IMR-90 (cell line): ENCODE measurements at regions not wholly inside any gene's neighbourhood (a gene's known extent, or its start where the extent isn't known, plus 50 kb on each side); places are given as distances from the start of the nearest gene placed in this dataset.

Experiments used
- ATAC-seq: fragments of 200-7000 bp; cut with Tn5 transposase; 2 replicates; pipeline ENCODE4 v1.9.1; 2020; ENCODE audit warnings: low read depth, mild to moderate bottlenecking, moderate library complexity
- BruUV-seq: library from RNA; stranded (reverse); fragments of 400-500 nt; replicated peaks from 2 replicates; lab custom pipeline; 2021; lab: Mats Ljungman, UMichigan
- CTCF ChIA-PET: fragments of 300-600 bp; formaldehyde crosslinking; extraction: SDS; loops from one replicate; lab custom pipeline; 2021; ENCODE audit warnings: antibody characterized with exemption; lab: Yijun Ruan, JAX
- POLR2A ChIA-PET: fragments of 300-600 bp; sonication (Branson Sonifier 250); formaldehyde crosslinking; loops from one replicate; lab custom pipeline; 2022; ENCODE audit warnings: antibody characterized with exemption; ENCODE audit not compliant: unreplicated experiment; lab: Charles Lee
- DNase-seq: peaks from one replicate; pipeline ENCODE4 v3.0.0; 2013
- H2AFZ ChIP-seq: replicated peaks from 2 replicates; pipeline ENCODE3; 2013; ENCODE audit warnings: low read length, mild to moderate bottlenecking; ENCODE audit not compliant: poor library complexity
- H2AK5ac ChIP-seq: 2 replicates; pipeline ENCODE4 v1.6.1; 2013; ENCODE audit warnings: low read depth, low read length, inconsistent platforms
- H2AK9ac ChIP-seq: replicated peaks from 2 replicates; pipeline ENCODE3; 2013; ENCODE audit warnings: mild to moderate bottlenecking, low read depth, low read length, moderate library complexity; ENCODE audit not compliant: poor library complexity
- H2BK120ac ChIP-seq: 2 replicates; pipeline ENCODE4 v1.6.1; 2013; ENCODE audit warnings: low read depth, low read length, inconsistent platforms
- H2BK15ac ChIP-seq: 3 replicates; pipeline ENCODE4 v1.6.1; 2013; ENCODE audit warnings: low read depth, low read length, inconsistent platforms
- H2BK20ac ChIP-seq: 2 replicates; pipeline ENCODE4 v1.6.1; 2013; ENCODE audit warnings: low read depth, mild to moderate bottlenecking, inconsistent platforms, low read length, moderate library complexity
- H2BK5ac ChIP-seq: 2 replicates; pipeline ENCODE4 v1.6.1; 2013; ENCODE audit warnings: mild to moderate bottlenecking, low read depth, low read length, inconsistent platforms; ENCODE audit not compliant: poor library complexity, severe bottlenecking
- H3K14ac ChIP-seq: replicated peaks from 2 replicates; pipeline ENCODE4 v1.6.1; 2013; ENCODE audit warnings: low read depth, low read length, inconsistent platforms
- H3K18ac ChIP-seq: 2 replicates; pipeline ENCODE4 v1.6.1; 2013; ENCODE audit warnings: low read depth, low read length, control low read depth
- H3K23ac ChIP-seq: 2 replicates; pipeline ENCODE4 v1.6.1; 2013; ENCODE audit warnings: low read depth, low read length, inconsistent platforms
- H3K27ac ChIP-seq: 2 replicates; pipeline ENCODE4 v1.5.1; 2013; ENCODE audit warnings: mild to moderate bottlenecking, control low read depth, low read length; ENCODE audit not compliant: insufficient read depth
- H3K27me3 ChIP-seq: 2 replicates; pipeline ENCODE4 v1.6.1; 2013; ENCODE audit warnings: low read length; ENCODE audit not compliant: control insufficient read depth, insufficient read depth
- H3K36me3 ChIP-seq: 2 replicates; pipeline ENCODE4 v1.6.1; 2013; ENCODE audit warnings: low read length, mixed read lengths; ENCODE audit not compliant: control insufficient read depth, insufficient read depth
- H3K4ac ChIP-seq: 2 replicates; pipeline ENCODE4 v1.6.1; 2013; ENCODE audit warnings: low read depth, low read length, inconsistent platforms
- H3K4me1 ChIP-seq: 2 replicates; pipeline ENCODE4 v1.6.1; 2013; ENCODE audit warnings: low read length, mixed read lengths; ENCODE audit not compliant: control insufficient read depth, insufficient read depth
- H3K4me2 ChIP-seq: 2 replicates; pipeline ENCODE4 v1.6.1; 2013; ENCODE audit warnings: low read depth, mild to moderate bottlenecking, control low read depth, low read length, moderate library complexity
- H3K4me3 ChIP-seq: 2 replicates; pipeline ENCODE4 v1.5.1; 2013; ENCODE audit warnings: low read depth, mild to moderate bottlenecking, control low read depth, low read length, moderate library complexity; ENCODE audit not compliant: insufficient read depth
- H3K56ac ChIP-seq: 2 replicates; pipeline ENCODE4 v1.6.1; 2013; ENCODE audit warnings: low read length, inconsistent platforms; ENCODE audit not compliant: insufficient read depth; ENCODE audit errors: extremely low read depth
- H3K79me1 ChIP-seq, 2 experiments: 2 replicates each; pipeline ENCODE4 v1.6.1; 2013; ENCODE audit warnings: low read length in 2 of 2, inconsistent platforms in 1 of 2, low read depth in 1 of 2
- H3K9ac ChIP-seq: 2 replicates; pipeline ENCODE4 v1.6.1; 2013; ENCODE audit warnings: low read depth, low read length, control low read depth
- H3K9me1 ChIP-seq: 2 replicates; pipeline ENCODE4 v1.6.1; 2013; ENCODE audit warnings: low read length, inconsistent platforms; ENCODE audit not compliant: insufficient read depth
- H3K9me3 ChIP-seq: 2 replicates; pipeline ENCODE4 v1.6.1; 2013; ENCODE audit warnings: low read length; ENCODE audit not compliant: control insufficient read depth, insufficient read depth
- H4K20me1 ChIP-seq: 2 replicates; pipeline ENCODE4 v1.6.1; 2013; ENCODE audit warnings: low read length, inconsistent platforms; ENCODE audit not compliant: insufficient read depth
- H4K5ac ChIP-seq: 2 replicates; pipeline ENCODE4 v1.6.1; 2013; ENCODE audit warnings: mild to moderate bottlenecking, low read depth, low read length, control low read depth
- H4K8ac ChIP-seq, 2 experiments: 2 replicates each; pipeline ENCODE4 v1.6.1; 2013; ENCODE audit warnings: low read depth in 2 of 2, low read length in 2 of 2, control low read depth in 1 of 2, inconsistent platforms in 1 of 2
- H4K91ac ChIP-seq: 2 replicates; pipeline ENCODE4 v1.6.1; 2013; ENCODE audit warnings: low read depth, low read length, inconsistent platforms; ENCODE audit not compliant: insufficient read depth
- BHLHE40 ChIP-seq: fragments of 150-350 bp; IDR thresholded peaks from 2 replicates; pipeline ENCODE4 v1.6.1; 2016; ENCODE audit warnings: mild to moderate bottlenecking, low read depth, low read length
- CEBPB ChIP-seq: IDR thresholded peaks from 2 replicates; pipeline ENCODE4 v1.6.1; 2012; ENCODE audit warnings: low read depth, low read length, improper control_type of control experiment
- CHD1 ChIP-seq: IDR thresholded peaks from 2 replicates; pipeline ENCODE4 v1.6.1; 2012; ENCODE audit warnings: low read depth, low read length, improper control_type of control experiment
- CTCF ChIP-seq: conservative IDR thresholded peaks from 2 replicates; pipeline ENCODE4 v1.5.1; 2012; ENCODE audit warnings: mild to moderate bottlenecking, low read depth, low read length, improper control_type of control experiment
- ELK1 ChIP-seq: fragments of 150-350 bp; IDR thresholded peaks from 2 replicates; pipeline ENCODE4 v1.6.1; 2016; ENCODE audit warnings: low read depth, mild to moderate bottlenecking, low read length, moderate library complexity, borderline replicate concordance
- FOS ChIP-seq: fragments of 150-350 bp; IDR thresholded peaks from 2 replicates; pipeline ENCODE4 v1.6.1; 2016; ENCODE audit warnings: low read depth, low read length
- MAFK ChIP-seq: IDR thresholded peaks from 2 replicates; pipeline ENCODE4 v1.6.1; 2012; ENCODE audit warnings: low read depth, low read length, improper control_type of control experiment
- MAZ ChIP-seq: IDR thresholded peaks from 2 replicates; pipeline ENCODE4 v1.6.1; 2012; ENCODE audit warnings: low read depth, mild to moderate bottlenecking, low read length, improper control_type of control experiment, moderate library complexity, borderline replicate concordance
- MXI1 ChIP-seq: IDR thresholded peaks from 2 replicates; pipeline ENCODE4 v1.6.1; 2012; ENCODE audit warnings: low read depth, mild to moderate bottlenecking, low read length, moderate library complexity, borderline replicate concordance
- NFE2L2 ChIP-seq: fragments of 150-350 bp; IDR thresholded peaks from 2 replicates; pipeline ENCODE4 v1.6.1; 2016; ENCODE audit warnings: low read depth, mild to moderate bottlenecking, low read length
- POLR2A ChIP-seq: IDR thresholded peaks from 2 replicates; pipeline ENCODE4 v1.6.1; 2012; ENCODE audit warnings: mild to moderate bottlenecking, low read depth, low read length
- RAD21 ChIP-seq: IDR thresholded peaks from 2 replicates; pipeline ENCODE4 v1.6.1; 2012; ENCODE audit warnings: low read length, improper control_type of control experiment
- RCOR1 ChIP-seq: IDR thresholded peaks from 2 replicates; pipeline ENCODE4 v1.6.1; 2012; ENCODE audit warnings: mild to moderate bottlenecking, low read length, improper control_type of control experiment; ENCODE audit not compliant: insufficient replicate concordance
- RFX5 ChIP-seq: IDR thresholded peaks from 2 replicates; pipeline ENCODE4 v1.8.0; 2012; ENCODE audit warnings: low read depth, mild to moderate bottlenecking, low read length, moderate library complexity
- SMC3 ChIP-seq: fragments of 150-350 bp; IDR thresholded peaks from 2 replicates; pipeline ENCODE4 v1.6.1; 2016; ENCODE audit warnings: low read depth, mild to moderate bottlenecking, antibody characterized with exemption, low read length, moderate library complexity
- USF2 ChIP-seq: fragments of 150-350 bp; IDR thresholded peaks from 2 replicates; pipeline ENCODE4 v1.6.1; 2017; ENCODE audit warnings: mild to moderate bottlenecking, antibody characterized with exemption, low read length, low read depth
- WGBS, 2 experiments: methylation state at CpG; one replicate each; pipeline versions ENCODE4 v1.1.5 to v1.1.7; 2013; ENCODE audit warnings: missing lambda C conversion rate in 2 of 2; ENCODE audit not compliant: insufficient read length in 1 of 2; ENCODE audit errors: extremely low coverage in 2 of 2; 5-methylcytosine and 5-hydroxymethylcytosine counted together
- dilution Hi-C: fragments of 300-500 bp; cut with HindIII; formaldehyde crosslinking; loops from one replicate; pipeline ENCODE4 v1.14.3; 2018; ENCODE audit warnings: low sequenced_read_pairs; ENCODE audit not compliant: unreplicated experiment
- in situ Hi-C: fragments of 300-500 bp; cut with MboI; formaldehyde crosslinking; loops from 3 replicates; pipeline ENCODE4 v1.14.3; 2019; ENCODE audit warnings: low sequenced_read_pairs, inconsistent platforms, mixed read lengths
- intact Hi-C: fragments of 100-400 bp; cut with micrococcal nuclease; formaldehyde crosslinking; loops from 2 replicates; pipeline ENCODE4 v1.10.0; 2022

- Histone ChIP-seq H2AK5ac (no peak overlapping the region), H3K4me3 (no peak overlapping the region), H3K9ac (no peak overlapping the region), H3K23ac (no peak overlapping the region), H3K9me1 (no peaks in the 10 kb centered on the region), H4K20me1 (no peaks in the 10 kb centered on the region), H3K9me3 (no peaks in the 10 kb centered on the region; the same call in 1 of the 2 replicates), H2BK5ac (no peak overlapping the region), H3K4me2 (no peak overlapping the region), H3K27me3 (no peaks in the 10 kb centered on the region), H3K14ac (no peak overlapping the region), H3K36me3 (no peaks in the 10 kb centered on the region), H2BK20ac (no peak overlapping the region), H2BK15ac (no peak overlapping the region), H3K18ac (no peak overlapping the region), H4K8ac (no peak overlapping the region), H4K91ac (no peak overlapping the region), H3K27ac (no peak overlapping the region), H2AK9ac (no peak overlapping the region), H4K5ac (no peak overlapping the region), H3K4ac (no peak overlapping the region), H3K4me1 (no peaks in the 10 kb centered on the region), H2AFZ (no peak overlapping the region), H3K56ac (no peak overlapping the region), H2BK120ac (no peak overlapping the region), H3K79me1 (no peaks in the 10 kb centered on the region)
- intact Hi-C loops (no loop called here), in situ Hi-C loops (no loop called here), dilution Hi-C loops (no loop called here)
- TF ChIP-seq CHD1 (no peak), POLR2A (no peak), ELK1 (no peak), RCOR1 (no peak), CEBPB (no peak), SMC3 (no peak), NFE2L2 (no peak), CTCF (no peak), USF2 (no peak), BHLHE40 (no peak), MXI1 (no peak), MAZ (no peak), FOS (no peak), MAFK (no peak), RFX5 (no peak), RAD21 (no peak)
- 53% methylated on average over 2 of the region's 7 CpGs; no CpG with 5 or more reads in 1 of the 2 experiments for WGBS, 2 experiments
- CTCF ChIA-PET: no interaction called here
- no TSS peak for BruUV-seq
- no peak for ATAC-seq
- no peak for DNase-seq
- POLR2A ChIA-PET: no interaction called here
These were observed 641.1 kb downstream of the DHX35 start for GRCh38 chr20:39603219-39603618.
